K562 (cell line): ENCODE measurements at regions not wholly inside any gene's neighbourhood (a gene's known extent, or its start where the extent isn't known, plus 50 kb on each side); places are given as distances from the start of the nearest gene placed in this dataset.

Experiments
- ATAC-seq: fragments of 200-7000 bp; cut with Tn5 transposase; 3 replicates; pipeline ENCODE4 v1.9.1; 2020; ENCODE audit warnings: moderate library complexity
- BruUV-seq: library from RNA; stranded (reverse); fragments of 400-500 nt; replicated peaks from 2 replicates; lab custom pipeline; 2021; lab: Mats Ljungman, UMichigan
- CTCF ChIA-PET: fragments of 300-600 bp; formaldehyde crosslinking; extraction: SDS; loops from one replicate; lab custom pipeline; 2021; ENCODE audit warnings: low intra/inter-chr PET ratio; lab: Yijun Ruan, JAX
- POLR2A ChIA-PET: fragments of 300-600, 350-650 bp; sonication (Branson Sonifier 250); formaldehyde crosslinking; extraction: SDS; loops from one replicate; lab custom pipeline; 2021; ENCODE audit warnings: antibody characterized with exemption, inconsistent platforms; lab: Yijun Ruan, JAX
- DNase-seq, 4 experiments: peaks; one replicate each; pipeline versions ENCODE4 v3.0.0 to v3.0.0-alpha.2; 2011 to 2018; ENCODE audit warnings: low spot score in 3 of 4, mixed read lengths in 3 of 4; ENCODE audit errors: extremely low read depth in 1 of 4
- FAIRE-seq: peaks from 2 replicates; lab custom pipeline; 2011; peaks lifted over from hg19 to GRCh38; lab: Jason Lieb, UNC
- H2AFZ ChIP-seq: 2 replicates; pipeline ENCODE4 v1.6.0; 2011; ENCODE audit warnings: low read depth, low read length, control low read depth, inconsistent platforms
- H3K27ac ChIP-seq: fragments of 200-600 bp; 3 replicates; pipeline ENCODE4 v1.8.0; 2011; ENCODE audit warnings: low read depth, mild to moderate bottlenecking, control low read depth, inconsistent platforms, low read length, moderate library complexity, mixed read lengths; ENCODE audit errors: extremely low read depth
- H3K27me3 ChIP-seq, 2 experiments: fragments of 300-600 bp in 1 of 2; 2 replicates in 1 of 2; 3 replicates in 1 of 2; pipeline versions ENCODE4 v1.6.0 to v1.8.0; 2011; ENCODE audit warnings: inconsistent platforms in 2 of 2, low read length in 2 of 2, mild to moderate bottlenecking in 1 of 2, mixed read lengths in 1 of 2, moderate library complexity in 1 of 2; ENCODE audit not compliant: control insufficient read depth in 2 of 2, insufficient read depth in 2 of 2
- H3K36me3 ChIP-seq: fragments of 300-600 bp; 3 replicates; pipeline ENCODE4 v1.8.0; 2011; ENCODE audit warnings: mild to moderate bottlenecking, low read length, inconsistent platforms; ENCODE audit not compliant: control insufficient read depth, insufficient read depth
- H3K4me1 ChIP-seq, 2 experiments: fragments of 200-600 bp in 1 of 2; replicated peaks in 1 of 2; 2 replicates in 1 of 2; 3 replicates in 1 of 2; pipeline versions ENCODE4 v1.5.1 to v1.8.0; 2011; ENCODE audit warnings: inconsistent platforms in 2 of 2, low read length in 2 of 2, mild to moderate bottlenecking in 1 of 2, mixed read lengths in 1 of 2, moderate library complexity in 1 of 2; ENCODE audit not compliant: control insufficient read depth in 2 of 2, insufficient read depth in 2 of 2
- H3K4me2 ChIP-seq: 2 replicates; pipeline ENCODE4 v1.6.1; 2011; ENCODE audit warnings: low read length, control low read depth, inconsistent platforms, mixed read lengths; ENCODE audit not compliant: insufficient read depth
- H3K4me3 ChIP-seq: fragments of 200-600 bp; sonication (generic), shearing (Covaris generic); 2 replicates; pipeline ENCODE4 v1.5.1; 2016; ENCODE audit warnings: control low read depth, inconsistent platforms
- H3K79me2 ChIP-seq: fragments of 200-600 bp; 3 replicates; pipeline ENCODE4 v1.8.0; 2011; ENCODE audit warnings: low read length, inconsistent platforms; ENCODE audit not compliant: control insufficient read depth, insufficient read depth
- H3K9ac ChIP-seq, 2 experiments: 2 replicates each; pipeline versions ENCODE4 v1.6.0 to v1.6.1; 2011; ENCODE audit warnings: low read depth in 2 of 2, low read length in 2 of 2, control low read depth in 1 of 2, inconsistent platforms in 1 of 2, mild to moderate bottlenecking in 1 of 2, mixed read lengths in 1 of 2; ENCODE audit not compliant: insufficient read depth in 1 of 2
- H3K9me1 ChIP-seq: one replicate; pipeline ENCODE4 v1.6.0; 2011; ENCODE audit warnings: inconsistent platforms, mild to moderate bottlenecking, low read length, moderate library complexity; ENCODE audit not compliant: control insufficient read depth, insufficient read depth
- H3K9me3 ChIP-seq: replicated peaks from 2 replicates; pipeline ENCODE4 v1.5.1; 2011; ENCODE audit warnings: low read depth, low read length, inconsistent platforms; ENCODE audit not compliant: control insufficient read depth, insufficient read depth
- H4K20me1 ChIP-seq: replicated peaks from 2 replicates; pipeline ENCODE4 v1.6.1; 2011; ENCODE audit warnings: low read length, inconsistent platforms, mixed read lengths; ENCODE audit not compliant: control insufficient read depth, insufficient read depth
- BRD4 ChIP-seq: fragments of 200-600 bp; sonication (generic); IDR thresholded peaks from 2 replicates; pipeline ENCODE4 v1.6.1; 2017; ENCODE audit warnings: inconsistent platforms
- CTBP1 ChIP-seq: fragments of 450-650 bp; IDR thresholded peaks from 2 replicates; pipeline ENCODE4 v1.6.1; 2016; ENCODE audit warnings: borderline replicate concordance
- ELK1 ChIP-seq: sonication (generic); formaldehyde crosslinking; IDR thresholded peaks from 2 replicates; pipeline ENCODE4 v1.8.1; 2022; ENCODE audit warnings: missing genetic modification reagents
- GTF2A2 ChIP-seq: IDR thresholded peaks from 2 replicates; pipeline ENCODE4 v1.6.1; 2016; ENCODE audit warnings: mild to moderate bottlenecking, missing genetic modification characterization, missing compliant biosample characterization
- IFI16 ChIP-seq: fragments of 250-450 bp; sonication (Bioruptor Pico); IDR thresholded peaks from 2 replicates; pipeline ENCODE4 v2.1.2; 2022; ENCODE audit warnings: mild to moderate bottlenecking, inconsistent platforms
- LARP7 ChIP-seq: fragments of 450-650 bp; IDR thresholded peaks from 2 replicates; pipeline ENCODE4 v1.6.1; 2016
- MCM3 ChIP-seq: fragments of 450-650 bp; IDR thresholded peaks from 2 replicates; pipeline ENCODE4 v1.6.1; 2016
- MEIS2 ChIP-seq: fragments of 450-650 bp; IDR thresholded peaks from 2 replicates; pipeline ENCODE4 v1.6.1; 2014; ENCODE audit warnings: mild to moderate bottlenecking; ENCODE audit not compliant: partially characterized antibody
- NBN ChIP-seq: fragments of 450-650 bp; IDR thresholded peaks from 2 replicates; pipeline ENCODE4 v1.6.1; 2016; ENCODE audit warnings: low read depth, mild to moderate bottlenecking
- SAP30 ChIP-seq: fragments of 200-600 bp; sonication (generic); IDR thresholded peaks from 2 replicates; pipeline ENCODE4 v1.6.1; 2012; ENCODE audit warnings: borderline replicate concordance, low read depth, mild to moderate bottlenecking, moderate library complexity, low read length, control low read depth, inconsistent platforms; ENCODE audit not compliant: insufficient read depth, poor library complexity, severe bottlenecking
- TARDBP ChIP-seq: fragments of 450-650 bp; IDR thresholded peaks from 2 replicates; pipeline ENCODE4 v1.6.1; 2016
- ZBTB1 ChIP-seq: sonication (generic); formaldehyde crosslinking; IDR thresholded peaks from 2 replicates; pipeline ENCODE4 v1.8.1; 2023; ENCODE audit warnings: missing genetic modification reagents, low read depth, mild to moderate bottlenecking, borderline replicate concordance
- ZC3H11A ChIP-seq: IDR thresholded peaks from 2 replicates; pipeline ENCODE4 v1.6.1; 2012; ENCODE audit warnings: low read depth, low read length, improper control_type of control experiment
- ZKSCAN8 ChIP-seq: fragments of 200-800 bp; sonication (Bioruptor generic); IDR thresholded peaks from 2 replicates; pipeline ENCODE4 v1.6.1; 2016; ENCODE audit warnings: missing genetic modification characterization, missing compliant biosample characterization
- ZNF124 ChIP-seq: sonication (generic); formaldehyde crosslinking; IDR thresholded peaks from 2 replicates; pipeline ENCODE4 v1.8.1; 2022; ENCODE audit warnings: missing genetic modification reagents
- ZNF184 ChIP-seq: sonication (generic); formaldehyde crosslinking; IDR thresholded peaks from 2 replicates; pipeline ENCODE4 v1.5.0; 2020; ENCODE audit warnings: missing genetic modification reagents
- ZNF766 ChIP-seq: fragments of 200-800 bp; sonication (Bioruptor generic); conservative IDR thresholded peaks from 2 replicates; pipeline ENCODE4 v1.6.1; 2016; ENCODE audit warnings: missing genetic modification characterization, missing compliant biosample characterization
- WGBS: fragments of 100-300 bp; shearing (Covaris generic); methylation state at CpG from one replicate; pipeline ENCODE4 v1.1.6; 2016; ENCODE audit warnings: low coverage, mixed read lengths; ENCODE audit not compliant: insufficient coverage; ENCODE audit errors: missing lambda C conversion rate; 5-methylcytosine and 5-hydroxymethylcytosine counted together
- in situ Hi-C: fragments of 300-500 bp; cut with MboI; formaldehyde crosslinking; loops from 4 replicates; pipeline ENCODE4 v1.15.0; 2018; ENCODE audit warnings: inconsistent platforms, mixed read lengths
- intact Hi-C: fragments of 100-400 bp; cut with micrococcal nuclease; formaldehyde crosslinking; loops from 2 replicates; pipeline ENCODE4 v1.14.2; 2022
- TF ChIP-seq, protein P1 (sequence below): fragments of 450-650 bp; formaldehyde crosslinking; IDR thresholded peaks from 2 replicates; pipeline ENCODE4 v1.4.0; 2020; ENCODE audit warnings: mild to moderate bottlenecking, moderate library complexity
- TF ChIP-seq, protein P2 (sequence below): sonication (generic); formaldehyde crosslinking; IDR thresholded peaks from 2 replicates; pipeline ENCODE4 v1.8.0; 2023; ENCODE audit warnings: mild to moderate bottlenecking, missing genetic modification reagents

- Histone ChIP-seq H4K20me1 (no peaks in the 10 kb centered on the region), H3K27me3 (no peaks in the 10 kb centered on the region), H3K9ac (no peak overlapping the region), H3K4me1 (no peaks in the 10 kb centered on the region), H3K36me3 (no peaks in the 10 kb centered on the region), H3K9me3 (no peaks in the 10 kb centered on the region), H3K9me1 (no peaks in the 10 kb centered on the region), H3K79me2 (no peaks in the 10 kb centered on the region), H2AFZ (no peak overlapping the region), H3K4me2 (no peak overlapping the region), H3K4me3 (no peak overlapping the region), H3K27ac (no peak overlapping the region)
- ChIA-PET POLR2A (no interaction called here), CTCF (no interaction called here)
- TF ChIP-seq, protein P1, sequence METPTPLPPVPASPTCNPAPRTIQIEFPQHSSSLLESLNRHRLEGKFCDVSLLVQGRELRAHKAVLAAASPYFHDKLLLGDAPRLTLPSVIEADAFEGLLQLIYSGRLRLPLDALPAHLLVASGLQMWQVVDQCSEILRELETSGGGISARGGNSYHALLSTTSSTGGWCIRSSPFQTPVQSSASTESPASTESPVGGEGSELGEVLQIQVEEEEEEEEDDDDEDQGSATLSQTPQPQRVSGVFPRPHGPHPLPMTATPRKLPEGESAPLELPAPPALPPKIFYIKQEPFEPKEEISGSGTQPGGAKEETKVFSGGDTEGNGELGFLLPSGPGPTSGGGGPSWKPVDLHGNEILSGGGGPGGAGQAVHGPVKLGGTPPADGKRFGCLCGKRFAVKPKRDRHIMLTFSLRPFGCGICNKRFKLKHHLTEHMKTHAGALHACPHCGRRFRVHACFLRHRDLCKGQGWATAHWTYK (CRISPR knock-in tag) = no peak
- TF ChIP-seq ZC3H11A (no peak), CTBP1 (no peak), SAP30 (no peak), ELK1 (CRISPR knock-in tag) (no peak), ZNF124 (CRISPR knock-in tag) (no peak), ZNF184 (CRISPR knock-in tag) (no peak), ZBTB1 (no peak), MEIS2 (no peak), BRD4 (no peak), ZNF766 (CRISPR knock-in tag) (no peak), GTF2A2 (tag) (no peak), NBN (no peak), MCM3 (no peak), ZKSCAN8 (CRISPR knock-in tag) (no peak), IFI16 (CRISPR knock-in tag) (no peak), LARP7 (no peak), TARDBP (no peak)
- TF ChIP-seq, protein P2, sequence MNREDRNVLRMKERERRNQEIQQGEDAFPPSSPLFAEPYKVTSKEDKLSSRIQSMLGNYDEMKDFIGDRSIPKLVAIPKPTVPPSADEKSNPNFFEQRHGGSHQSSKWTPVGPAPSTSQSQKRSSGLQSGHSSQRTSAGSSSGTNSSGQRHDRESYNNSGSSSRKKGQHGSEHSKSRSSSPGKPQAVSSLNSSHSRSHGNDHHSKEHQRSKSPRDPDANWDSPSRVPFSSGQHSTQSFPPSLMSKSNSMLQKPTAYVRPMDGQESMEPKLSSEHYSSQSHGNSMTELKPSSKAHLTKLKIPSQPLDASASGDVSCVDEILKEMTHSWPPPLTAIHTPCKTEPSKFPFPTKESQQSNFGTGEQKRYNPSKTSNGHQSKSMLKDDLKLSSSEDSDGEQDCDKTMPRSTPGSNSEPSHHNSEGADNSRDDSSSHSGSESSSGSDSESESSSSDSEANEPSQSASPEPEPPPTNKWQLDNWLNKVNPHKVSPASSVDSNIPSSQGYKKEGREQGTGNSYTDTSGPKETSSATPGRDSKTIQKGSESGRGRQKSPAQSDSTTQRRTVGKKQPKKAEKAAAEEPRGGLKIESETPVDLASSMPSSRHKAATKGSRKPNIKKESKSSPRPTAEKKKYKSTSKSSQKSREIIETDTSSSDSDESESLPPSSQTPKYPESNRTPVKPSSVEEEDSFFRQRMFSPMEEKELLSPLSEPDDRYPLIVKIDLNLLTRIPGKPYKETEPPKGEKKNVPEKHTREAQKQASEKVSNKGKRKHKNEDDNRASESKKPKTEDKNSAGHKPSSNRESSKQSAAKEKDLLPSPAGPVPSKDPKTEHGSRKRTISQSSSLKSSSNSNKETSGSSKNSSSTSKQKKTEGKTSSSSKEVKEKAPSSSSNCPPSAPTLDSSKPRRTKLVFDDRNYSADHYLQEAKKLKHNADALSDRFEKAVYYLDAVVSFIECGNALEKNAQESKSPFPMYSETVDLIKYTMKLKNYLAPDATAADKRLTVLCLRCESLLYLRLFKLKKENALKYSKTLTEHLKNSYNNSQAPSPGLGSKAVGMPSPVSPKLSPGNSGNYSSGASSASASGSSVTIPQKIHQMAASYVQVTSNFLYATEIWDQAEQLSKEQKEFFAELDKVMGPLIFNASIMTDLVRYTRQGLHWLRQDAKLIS (CRISPR knock-in tag) = no peak
- FAIRE-seq (no peak), DNase-seq (no peak), ATAC-seq (no peak)
- in situ Hi-C loops = no loop called here
- no TSS peak for BruUV-seq
- WGBS = 48% methylated on average over 2 of the region's 2 CpGs
- intact Hi-C loops = no loop called here
Observed at GRCh38 chr1:101151286-101151685, 85.5 kb upstream of the S1PR1 start.
